ES-I3 (cell line): ENCODE measurements at regions not wholly inside any gene's neighbourhood (a gene's known extent, or its start where the extent isn't known, plus 50 kb on each side); places are given as distances from the start of the nearest gene placed in this dataset.
"Not testable (repeated sequence)": the region's sequence is repeated elsewhere in the genome, so short reads cannot be mapped to it uniquely, and the experiment has no call there.

Experiments used
- H3K36me3 ChIP-seq: 2 replicates; pipeline ENCODE4 v1.6.1; 2013; ENCODE audit warnings: mild to moderate bottlenecking, low read length, control low read depth, moderate library complexity; ENCODE audit not compliant: insufficient read depth
- H3K4me1 ChIP-seq: 2 replicates; pipeline ENCODE4 v1.6.1; 2013; ENCODE audit warnings: mild to moderate bottlenecking, control low read depth, low read length; ENCODE audit not compliant: insufficient read depth
- H3K9ac ChIP-seq: 2 replicates; pipeline ENCODE4 v1.6.1; 2013; ENCODE audit warnings: low read depth, mild to moderate bottlenecking, low read length, moderate library complexity
- H3K9me3 ChIP-seq: 2 replicates; pipeline ENCODE4 v1.6.1; 2013; ENCODE audit warnings: mild to moderate bottlenecking, low read length, moderate library complexity; ENCODE audit not compliant: control insufficient read depth, insufficient read depth

- H3K4me1 ChIP-seq, result no peaks in the 10 kb centered on the region
- no peaks in the 10 kb centered on the region for H3K9me3 ChIP-seq
- no peaks in the 10 kb centered on the region for H3K36me3 ChIP-seq
- no peak overlapping the region for H3K9ac ChIP-seq
Observed at GRCh38 chr4:138804711-138805110, 210.9 kb upstream of the NOCT start.

GRCh38 chr4:138803051-138803450 is 212.5 kb upstream of the NOCT start:
- H3K9me3 ChIP-seq, result no peaks in the 10 kb centered on the region
- H3K36me3 ChIP-seq, result no peaks in the 10 kb centered on the region
- no peak overlapping the region for H3K9ac ChIP-seq
- no peaks in the 10 kb centered on the region for H3K4me1 ChIP-seq

- H3K36me3 ChIP-seq, result no peaks in the 10 kb centered on the region
- no peaks in the 10 kb centered on the region for H3K9me3 ChIP-seq
- H3K9ac ChIP-seq, result no peak overlapping the region
- no peaks in the 10 kb centered on the region for H3K4me1 ChIP-seq
Observed at GRCh38 chr4:138802499-138802898, 213.1 kb upstream of the NOCT start.

GRCh38 chr4:138800421-138800820 is 215.2 kb upstream of the NOCT start:
- Histone ChIP-seq H3K4me1 (no peaks in the 10 kb centered on the region), H3K36me3 (no peaks in the 10 kb centered on the region), H3K9me3 (no peaks in the 10 kb centered on the region), H3K9ac (no peak overlapping the region)

- Histone ChIP-seq H3K9me3 (no peaks in the 10 kb centered on the region), H3K36me3 (no peaks in the 10 kb centered on the region), H3K4me1 (no peaks in the 10 kb centered on the region), H3K9ac (no peak overlapping the region)
Observed at GRCh38 chr4:138798404-138798803, 217.2 kb upstream of the NOCT start.

GRCh38 chr4:138797646-138798045 is 217.9 kb upstream of the NOCT start:
- Histone ChIP-seq H3K9me3 (no peaks in the 10 kb centered on the region), H3K4me1 (no peaks in the 10 kb centered on the region), H3K36me3 (no peaks in the 10 kb centered on the region), H3K9ac (no peak overlapping the region)

GRCh38 chr4:138796761-138797160 is 218.8 kb upstream of the NOCT start:
- H3K9ac ChIP-seq, result no peak overlapping the region
- no peaks in the 10 kb centered on the region for H3K36me3 ChIP-seq
- no peaks in the 10 kb centered on the region for H3K9me3 ChIP-seq
- no peaks in the 10 kb centered on the region for H3K4me1 ChIP-seq

- Histone ChIP-seq H3K36me3 (no peaks in the 10 kb centered on the region), H3K9me3 (no peaks in the 10 kb centered on the region; the same call in 1 of the 2 replicates), H3K9ac (no peak overlapping the region), H3K4me1 (no peaks in the 10 kb centered on the region)
Observed at GRCh38 chr4:138790706-138791340, 224.8 kb upstream of the NOCT start.

- Histone ChIP-seq H3K9ac (no peak overlapping the region), H3K4me1 (no peaks in the 10 kb centered on the region)
Observed at GRCh38 chr4:138789796-138790195, 225.8 kb upstream of the NOCT start.

GRCh38 chr4:138788857-138789256 is 226.7 kb upstream of the NOCT start:
- Histone ChIP-seq H3K4me1 (no peaks in the 10 kb centered on the region), H3K9me3 (no peaks in the 10 kb centered on the region; the same call in 1 of the 2 replicates), H3K36me3 (no peaks in the 10 kb centered on the region), H3K9ac (no peak overlapping the region)

More at GRCh38 chr4:138789796-138790195, 225.8 kb upstream of the NOCT start:
- Histone ChIP-seq H3K36me3 (no peaks in the 10 kb centered on the region), H3K9me3 (no peaks in the 10 kb centered on the region; the same call in 1 of the 2 replicates)

GRCh38 chr4:138788267-138788790 is 227.3 kb upstream of the NOCT start:
- Histone ChIP-seq H3K9ac (no peak overlapping the region), H3K36me3 (no peaks in the 10 kb centered on the region), H3K9me3 (no peaks in the 10 kb centered on the region; the same call in 1 of the 2 replicates), H3K4me1 (no peaks in the 10 kb centered on the region)

GRCh38 chr4:138779761-138780160 is 235.8 kb upstream of the NOCT start:
- H3K9ac ChIP-seq, H3K4me1 ChIP-seq, H3K9me3 ChIP-seq, H3K36me3 ChIP-seq: not testable (repeated sequence)

GRCh38 chr4:138775890-138776289 is 239.7 kb upstream of the NOCT start:
- Histone ChIP-seq H3K9me3 (no peaks in the 10 kb centered on the region; the same call in 1 of the 2 replicates), H3K36me3 (no peaks in the 10 kb centered on the region), H3K4me1 (peaks cover 9% of the 10 kb centered on the region), H3K9ac (no peak overlapping the region)

- Histone ChIP-seq H3K9me3 (no peaks in the 10 kb centered on the region; the same call in 1 of the 2 replicates), H3K36me3 (no peaks in the 10 kb centered on the region), H3K4me1 (peaks cover 9% of the 10 kb centered on the region), H3K9ac (no peak overlapping the region)
Observed at GRCh38 chr4:138775489-138775888, 240.1 kb upstream of the NOCT start.

- H3K9ac ChIP-seq, result no peak overlapping the region
- no peaks in the 10 kb centered on the region for H3K36me3 ChIP-seq
- H3K9me3 ChIP-seq, result no peaks in the 10 kb centered on the region; the same call in 1 of the 2 replicates
- H3K4me1 ChIP-seq, result peaks cover 9% of the 10 kb centered on the region
Observed at GRCh38 chr4:138774940-138775339, 240.6 kb upstream of the NOCT start.
